Right atrium auricular region (tissue), 2 donors: ENCODE measurements at regions not wholly inside any gene's neighbourhood (a gene's known extent, or its start where the extent isn't known, plus 50 kb on each side); places are given as distances from the start of the nearest gene placed in this dataset.
A peak's percentile ranks its signal among the peaks of the same experiment; 100 is the strongest.

Experiments used
- DNase-seq: peaks from one replicate; pipeline ENCODE4 v3.0.0-alpha.2; 2019; ENCODE audit warnings: low spot score
- H3K27ac ChIP-seq, 2 donors: fragments of 200-600 bp; sonication (generic); 1 replicate in 1 of 2; 2 replicates in 1 of 2; pipeline ENCODE4 v1.5.1; 2016 to 2019
- H3K27me3 ChIP-seq, 2 donors: fragments of 200-600 bp; sonication (generic); one replicate each; pipeline versions ENCODE4 v1.5.1 to v1.6.0; 2017 to 2019
- H3K36me3 ChIP-seq: fragments of 200-600 bp; sonication (generic); one replicate; pipeline ENCODE4 v1.5.1; 2016
- H3K4me1 ChIP-seq, 2 donors: fragments of 200-600 bp; sonication (generic); one replicate each; pipeline versions ENCODE4 v1.5.1 to v1.6.0; 2017 to 2019
- H3K4me3 ChIP-seq, 2 donors: fragments of 200-600 bp; sonication (generic); 1 replicate in 1 of 2; 2 replicates in 1 of 2; pipeline ENCODE4 v1.5.1; 2017 to 2019; ENCODE audit warnings: mild to moderate bottlenecking in 1 of 2, moderate library complexity in 1 of 2
- H3K9me3 ChIP-seq, 2 donors: fragments of 200-600 bp; sonication (generic); one replicate each; pipeline ENCODE4 v1.5.1; 2019
- CTCF ChIP-seq, 2 donors: fragments of 200-600 bp; sonication (generic); IDR thresholded peaks; one replicate each; pipeline ENCODE4 v1.5.1; 2019; ENCODE audit warnings: antibody characterized with exemption in 2 of 2

GRCh38 chr7:47195641-47196040 is 386.3 kb downstream of the TNS3 start:
- TF ChIP-seq CTCF (IDR thresholded peaks at IDR 0.05), result peak in 1 of 2 donors; percentile 22
- H3K9me3 ChIP-seq, result no peaks in the 10 kb centered on the region
- H3K4me1 ChIP-seq, result peaks cover 0 to 3% of the 10 kb centered on the region in 2 donors
- H3K4me3 ChIP-seq, result no peak overlapping the region
- no peaks in the 10 kb centered on the region for H3K36me3 ChIP-seq
- no peak for DNase-seq
- H3K27ac ChIP-seq, result no peak overlapping the region
- H3K27me3 ChIP-seq, result no peaks in the 10 kb centered on the region

DNA sequence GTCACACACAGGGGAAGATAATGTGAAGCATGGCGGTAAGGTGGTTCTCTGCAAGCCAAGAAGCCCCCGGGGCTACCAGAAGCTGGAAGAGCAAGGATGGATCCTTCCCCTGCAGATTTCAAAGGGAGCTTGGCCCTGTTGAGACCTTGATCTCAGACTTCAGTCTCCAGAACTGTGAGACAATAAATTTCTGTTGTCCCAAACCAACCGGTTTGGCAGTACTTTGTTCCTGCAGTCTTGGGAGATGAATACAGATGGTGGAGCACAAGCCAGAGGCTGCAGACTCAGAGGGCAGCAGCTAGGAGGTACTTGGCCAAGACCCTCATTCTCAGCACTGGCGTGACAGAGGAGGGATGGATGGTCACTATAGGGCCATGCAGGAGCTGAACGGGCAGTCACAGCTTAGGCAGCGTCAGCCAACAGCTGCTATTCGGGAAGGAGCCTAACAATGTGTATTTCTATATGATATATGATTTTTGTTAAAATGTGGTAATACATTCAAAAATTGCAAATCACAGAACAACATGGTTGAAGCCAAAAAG is 387.3 kb downstream of the TNS3 start:
- H3K36me3 ChIP-seq, result no peaks in the 10 kb centered on the region
- DNase-seq, result no peak
- no peak overlapping the region for H3K27ac ChIP-seq
- no peaks in the 10 kb centered on the region for H3K9me3 ChIP-seq
- H3K4me3 ChIP-seq, result no peak overlapping the region
- H3K27me3 ChIP-seq, result no peaks in the 10 kb centered on the region
- peaks cover 0 to 3% of the 10 kb centered on the region in 2 donors for H3K4me1 ChIP-seq
- TF ChIP-seq CTCF (IDR thresholded peaks at IDR 0.05), result no peak

DNA sequence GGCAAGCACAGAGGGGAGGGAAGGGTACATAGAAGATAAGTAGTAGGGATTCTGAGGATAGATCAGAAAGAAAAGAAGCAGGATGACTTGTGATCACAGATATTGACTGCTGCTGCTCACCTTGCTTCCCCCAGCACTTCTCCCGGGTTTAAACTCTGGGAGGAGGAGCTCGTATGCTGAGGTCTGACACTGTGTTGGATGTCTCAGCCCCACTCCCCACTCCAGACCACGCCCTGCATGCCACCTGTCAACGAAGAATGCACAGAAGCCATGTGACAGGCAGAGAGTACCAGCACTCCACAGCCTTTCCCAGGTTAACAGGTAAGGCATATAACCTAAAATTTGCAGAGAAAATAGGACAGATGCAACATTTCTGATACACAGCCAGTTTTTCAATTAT is 388.9 kb downstream of the TNS3 start:
- DNase-seq, result no peak
- no peaks in the 10 kb centered on the region for H3K9me3 ChIP-seq
- H3K4me1 ChIP-seq, result peaks cover 0 to 3% of the 10 kb centered on the region in 2 donors
- TF ChIP-seq CTCF (IDR thresholded peaks at IDR 0.05), result no peak
- no peak overlapping the region for H3K4me3 ChIP-seq
- no peaks in the 10 kb centered on the region for H3K27me3 ChIP-seq
- no peak overlapping the region for H3K27ac ChIP-seq
- H3K36me3 ChIP-seq, result no peaks in the 10 kb centered on the region

- no peak for TF ChIP-seq CTCF (IDR thresholded peaks at IDR 0.05)
- Histone ChIP-seq H3K27me3 (no peaks in the 10 kb centered on the region), H3K4me3 (no peak overlapping the region), H3K27ac (no peak overlapping the region), H3K36me3 (no peaks in the 10 kb centered on the region), H3K9me3 (no peaks in the 10 kb centered on the region), H3K4me1 (peaks cover 0 to 3% of the 10 kb centered on the region in 2 donors)
- DNase-seq, result no peak
Observed at GRCh38 chr7:47191876-47192291, 390.0 kb downstream of the TNS3 start.

- H3K9me3 ChIP-seq, result no peaks in the 10 kb centered on the region
- H3K27me3 ChIP-seq, result no peaks in the 10 kb centered on the region
- peaks cover 0 to 2% of the 10 kb centered on the region in 2 donors for H3K4me1 ChIP-seq
- no peak overlapping the region for H3K27ac ChIP-seq
- no peaks in the 10 kb centered on the region for H3K36me3 ChIP-seq
- no peak overlapping the region for H3K4me3 ChIP-seq
- TF ChIP-seq CTCF (IDR thresholded peaks at IDR 0.05), result no peak
- no peak for DNase-seq
Observed at GRCh38 chr7:47191316-47191715, 390.6 kb downstream of the TNS3 start.

- Histone ChIP-seq H3K27me3 (no peaks in the 10 kb centered on the region), H3K27ac (no peak overlapping the region), H3K9me3 (no peaks in the 10 kb centered on the region), H3K4me1 (peaks cover 0 to 7% of the 10 kb centered on the region in 2 donors), H3K36me3 (no peaks in the 10 kb centered on the region), H3K4me3 (no peak overlapping the region)
- DNase-seq, result no peak
- TF ChIP-seq CTCF (IDR thresholded peaks at IDR 0.05), result no peak
Observed at GRCh38 chr7:47190462-47190861, 391.4 kb downstream of the TNS3 start.
